ENCODE measurements at regions not wholly inside any gene's neighbourhood (a gene's known extent, or its start where the extent isn't known, plus 50 kb on each side); places are given as distances from the start of the nearest gene placed in this dataset.
A peak's percentile ranks its signal among the peaks of the same experiment; 100 is the strongest.

DNA sequence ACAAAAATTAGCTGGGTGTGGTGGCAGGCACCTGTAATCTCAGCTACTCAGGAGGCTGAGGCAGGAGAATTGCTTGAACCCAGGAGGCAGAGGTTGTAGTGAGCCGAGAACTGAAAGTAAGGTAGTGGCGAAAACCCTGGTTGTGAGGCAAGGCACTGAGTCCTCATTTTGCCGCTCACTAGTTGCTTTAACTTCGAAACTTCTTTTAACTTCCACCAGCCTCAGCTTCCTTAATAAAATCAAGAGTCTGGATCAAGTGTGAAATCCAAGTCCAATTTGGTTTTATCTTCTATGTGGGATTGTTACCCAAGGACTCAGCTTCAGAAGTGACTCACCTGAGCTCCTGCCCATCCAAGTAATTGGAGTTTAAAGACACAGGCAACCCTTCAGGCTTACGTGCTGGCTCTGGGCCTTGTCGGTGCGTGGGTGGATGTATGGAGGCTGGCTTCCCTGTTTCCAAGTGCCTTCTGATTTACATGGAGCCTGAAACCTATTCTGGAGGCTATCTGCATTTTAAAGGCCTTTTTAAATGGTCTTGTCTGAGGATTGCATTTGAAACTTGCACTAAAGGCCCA is 374.2 kb upstream of the ID2 start:
- Histone ChIP-seq H3K14ac (ENCODE audit: low read length) (no peak overlapping the region), H2AK5ac (ENCODE audit: low read depth, low read length) (no peak overlapping the region), H3K18ac (ENCODE audit: low read length) (no peak overlapping the region), H3K23ac (ENCODE audit: low read depth, low read length, poor library complexity) (no peak overlapping the region), H2BK5ac (ENCODE audit: low read length) (no peak overlapping the region), H2BK12ac (ENCODE audit: low read length) (no peak overlapping the region), H3K4me1 (ENCODE audit: control insufficient read depth in 2 of 2, insufficient read depth in 1 of 2, low read depth in 1 of 2, low read length in 2 of 2) (peaks cover 11 to 12% of the 10 kb centered on the region in 2 donors), H3K27me3 (ENCODE audit: control insufficient read depth in 3 of 3, insufficient read depth in 3 of 3, low read depth in 1 of 3, low read length in 3 of 3) (no peaks in the 10 kb centered on the region), H2BK15ac (ENCODE audit: low read length) (no peak overlapping the region), H3K9ac (ENCODE audit: low read depth, low read length, poor library complexity) (no peak overlapping the region), H3K79me1 (ENCODE audit: low read depth, low read length) (no peaks in the 10 kb centered on the region), H4K91ac (ENCODE audit: low read depth, low read length, poor library complexity) (no peak overlapping the region), H2AFZ (ENCODE audit: low read length) (no peak overlapping the region), H2BK120ac (ENCODE audit: low read depth, low read length) (no peak overlapping the region), H3K36me3 (replicated peaks in 1 of 2; ENCODE audit: control insufficient read depth in 2 of 2, insufficient read depth in 2 of 2, low read length in 2 of 2) (no peaks in the 10 kb centered on the region), H4K8ac (ENCODE audit: low read depth, low read length) (no peak overlapping the region), H3K4me2 (ENCODE audit: insufficient read depth, low read length, poor library complexity, severe bottlenecking) (no peak overlapping the region), H3K9me3 (replicated peaks in 1 of 2; ENCODE audit: control insufficient read depth in 2 of 2, insufficient read depth in 1 of 2, low read depth in 1 of 2, low read length in 2 of 2) (peaks cover 0 to 3% of the 10 kb centered on the region in 2 donors), H3K4ac (ENCODE audit: low read length) (no peak overlapping the region), H3K27ac (replicated peaks; ENCODE audit: low read length) (no peak overlapping the region), H3K4me3 (ENCODE audit: low read length in 2 of 2) (no peak overlapping the region)
- WGBS, 2 donors (ENCODE audit: extremely low coverage in 2 of 2, insufficient read length in 2 of 2, insufficient replicate concordance in 1 of 2): no CpG with 5 or more reads among the region's 7 CpGs
- DNase-seq (ENCODE audit: low spot score): no peak

DNA sequence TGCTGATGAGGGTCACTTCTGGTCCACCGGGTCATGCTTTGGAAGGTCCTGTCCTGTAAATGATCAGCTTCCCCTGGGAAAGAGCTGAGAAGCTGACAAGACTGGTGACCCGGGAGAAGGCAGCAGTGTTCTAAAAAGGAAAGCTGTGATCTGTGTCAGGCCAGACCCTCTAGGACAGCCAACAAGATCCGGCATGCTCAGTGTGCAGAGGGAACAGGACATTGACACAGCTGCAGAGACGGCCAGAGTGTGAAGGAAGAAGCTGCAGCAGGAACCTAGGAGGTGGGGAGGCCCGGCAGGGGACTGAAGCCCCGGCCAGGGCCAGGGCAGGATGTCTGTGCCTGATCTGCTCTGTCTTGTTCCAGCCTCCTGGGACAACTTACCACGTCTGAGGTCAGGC is 372.7 kb upstream of the ID2 start:
- Histone ChIP-seq H2BK120ac (ENCODE audit: low read depth, low read length) (no peak overlapping the region), H3K14ac (ENCODE audit: low read length) (peak overlapping the region; percentile 4), H2AFZ (ENCODE audit: low read length) (peak overlapping the region; percentile 69), H4K91ac (ENCODE audit: low read depth, low read length, poor library complexity) (peak overlapping the region; percentile 56), H2BK15ac (ENCODE audit: low read length) (peak overlapping the region; percentile 25), H3K4me3 (ENCODE audit: low read length in 2 of 2) (no peak overlapping the region), H3K18ac (ENCODE audit: low read length) (peak overlapping the region; percentile 36), H2BK12ac (ENCODE audit: low read length) (no peak overlapping the region), H3K23ac (ENCODE audit: low read depth, low read length, poor library complexity) (no peak overlapping the region), H3K36me3 (replicated peaks in 1 of 2; ENCODE audit: control insufficient read depth in 2 of 2, insufficient read depth in 2 of 2, low read length in 2 of 2) (no peaks in the 10 kb centered on the region), H3K27me3 (ENCODE audit: control insufficient read depth in 3 of 3, insufficient read depth in 3 of 3, low read depth in 1 of 3, low read length in 3 of 3) (no peaks in the 10 kb centered on the region), H4K8ac (ENCODE audit: low read depth, low read length) (no peak overlapping the region), H3K4me1 (ENCODE audit: control insufficient read depth in 2 of 2, insufficient read depth in 1 of 2, low read depth in 1 of 2, low read length in 2 of 2) (peaks cover 17% of the 10 kb centered on the region in 2 donors), H2AK5ac (ENCODE audit: low read depth, low read length) (peak overlapping the region; percentile 16), H3K9me3 (replicated peaks in 1 of 2; ENCODE audit: control insufficient read depth in 2 of 2, insufficient read depth in 1 of 2, low read depth in 1 of 2, low read length in 2 of 2) (peaks cover 0 to 3% of the 10 kb centered on the region in 2 donors), H3K27ac (replicated peaks; ENCODE audit: low read length) (no peak overlapping the region), H3K4me2 (ENCODE audit: insufficient read depth, low read length, poor library complexity, severe bottlenecking) (no peak overlapping the region), H2BK5ac (ENCODE audit: low read length) (no peak overlapping the region), H3K4ac (ENCODE audit: low read length) (no peak overlapping the region), H3K9ac (ENCODE audit: low read depth, low read length, poor library complexity) (no peak overlapping the region), H3K79me1 (ENCODE audit: low read depth, low read length) (no peaks in the 10 kb centered on the region)
- no CpG with 5 or more reads among the region's 7 CpGs for WGBS, 2 donors (ENCODE audit: extremely low coverage in 2 of 2, insufficient read length in 2 of 2, insufficient replicate concordance in 1 of 2)
- DNase-seq (ENCODE audit: low spot score): no peak

DNA sequence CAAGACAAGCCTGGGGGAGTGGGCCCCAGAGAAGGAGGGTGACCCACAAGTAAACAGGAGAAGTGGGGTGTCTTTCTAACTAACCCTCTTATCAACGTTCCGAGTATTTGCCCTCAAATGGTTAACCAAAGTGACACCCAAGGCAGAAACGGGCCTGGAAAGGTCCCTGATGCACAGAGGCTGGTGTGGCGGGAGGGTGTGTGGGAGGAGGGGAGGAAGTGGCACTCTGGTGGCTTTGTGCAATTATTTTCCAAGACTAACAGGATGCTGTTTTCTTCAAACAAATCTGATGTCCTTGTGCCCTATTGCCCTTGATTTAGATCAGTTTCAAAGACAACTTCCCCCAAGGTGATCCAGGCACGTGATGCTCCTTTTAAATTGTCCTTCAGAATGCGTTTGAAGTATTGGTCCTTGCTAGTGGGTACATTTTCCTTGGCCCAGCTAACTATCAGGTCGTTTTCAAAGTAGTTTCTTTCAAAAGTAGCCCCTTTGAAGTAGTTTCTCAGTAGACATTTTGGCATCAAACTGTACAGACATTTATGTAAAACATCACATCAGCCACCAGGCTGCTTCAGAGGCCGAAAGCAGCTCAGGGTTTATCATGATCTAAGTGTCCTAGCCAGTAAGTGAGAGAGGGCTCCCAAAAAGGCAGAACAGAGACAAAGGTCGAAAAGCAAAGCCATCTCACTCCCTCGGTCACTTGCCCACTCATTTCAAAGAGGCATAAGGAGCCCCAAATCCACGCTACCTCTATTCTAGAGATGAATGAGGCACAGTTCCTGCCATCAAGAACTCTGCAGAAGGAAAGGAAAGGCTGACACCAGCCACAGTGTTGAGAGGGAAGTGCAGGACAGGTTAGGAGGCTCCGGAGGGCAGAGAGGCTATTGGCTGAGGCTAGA is 371.1 kb upstream of the ID2 start:
- H3K18ac ChIP-seq (ENCODE audit: low read length): no peak overlapping the region
- H3K27me3 ChIP-seq (ENCODE audit: control insufficient read depth in 3 of 3, insufficient read depth in 3 of 3, low read depth in 1 of 3, low read length in 3 of 3): no peaks in the 10 kb centered on the region
- H3K27ac ChIP-seq (replicated peaks; ENCODE audit: low read length): no peak overlapping the region
- no CpG with 5 or more reads among the region's 12 CpGs for WGBS, 2 donors (ENCODE audit: extremely low coverage in 2 of 2, insufficient read length in 2 of 2, insufficient replicate concordance in 1 of 2)
- no peak overlapping the region for H3K4me3 ChIP-seq (ENCODE audit: low read length in 2 of 2)
- no peaks in the 10 kb centered on the region for H3K36me3 ChIP-seq (replicated peaks in 1 of 2; ENCODE audit: control insufficient read depth in 2 of 2, insufficient read depth in 2 of 2, low read length in 2 of 2)
- peaks cover 0 to 3% of the 10 kb centered on the region in 2 donors for H3K9me3 ChIP-seq (replicated peaks in 1 of 2; ENCODE audit: control insufficient read depth in 2 of 2, insufficient read depth in 1 of 2, low read depth in 1 of 2, low read length in 2 of 2)
- no peak overlapping the region for H3K9ac ChIP-seq (ENCODE audit: low read depth, low read length, poor library complexity)
- H2AK5ac ChIP-seq (ENCODE audit: low read depth, low read length): no peak overlapping the region
- no peak overlapping the region for H3K4ac ChIP-seq (ENCODE audit: low read length)
- no peak overlapping the region for H3K23ac ChIP-seq (ENCODE audit: low read depth, low read length, poor library complexity)
- no peak overlapping the region for H2BK5ac ChIP-seq (ENCODE audit: low read length)
- H2BK120ac ChIP-seq (ENCODE audit: low read depth, low read length): peak overlapping the region; percentile 19
- no peak overlapping the region for H2BK15ac ChIP-seq (ENCODE audit: low read length)
- H3K14ac ChIP-seq (ENCODE audit: low read length): no peak overlapping the region
- peaks cover 9 to 17% of the 10 kb centered on the region in 2 donors for H3K4me1 ChIP-seq (ENCODE audit: control insufficient read depth in 2 of 2, insufficient read depth in 1 of 2, low read depth in 1 of 2, low read length in 2 of 2)
- H4K91ac ChIP-seq (ENCODE audit: low read depth, low read length, poor library complexity): no peak overlapping the region
- H2AFZ ChIP-seq (ENCODE audit: low read length): no peak overlapping the region
- no peak overlapping the region for H4K8ac ChIP-seq (ENCODE audit: low read depth, low read length)
- DNase-seq (ENCODE audit: low spot score): no peak
- no peaks in the 10 kb centered on the region for H3K79me1 ChIP-seq (ENCODE audit: low read depth, low read length)
- no peak overlapping the region for H2BK12ac ChIP-seq (ENCODE audit: low read length)
- H3K4me2 ChIP-seq (ENCODE audit: insufficient read depth, low read length, poor library complexity, severe bottlenecking): no peak overlapping the region

DNA sequence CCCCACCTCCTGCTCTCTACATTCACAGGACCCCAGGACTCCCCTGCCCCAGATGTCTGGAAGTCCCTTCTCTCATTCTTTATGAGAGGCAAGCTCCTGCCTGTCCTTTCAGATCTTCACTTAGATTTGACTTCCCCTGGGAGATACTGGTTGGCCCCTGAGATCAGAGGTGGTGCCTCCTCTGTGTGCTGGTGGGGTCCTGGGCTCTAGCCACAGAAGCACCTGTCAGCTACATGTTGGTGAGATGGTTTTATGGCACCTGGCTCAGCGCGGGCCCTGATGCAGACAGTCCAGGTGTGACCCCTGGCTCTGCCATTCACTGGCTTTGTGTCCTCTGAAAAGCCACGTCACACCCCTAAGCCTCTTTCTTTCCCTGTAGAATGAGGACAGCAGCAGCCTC is 369.6 kb upstream of the ID2 start:
- Histone ChIP-seq H2BK15ac (ENCODE audit: low read length) (no peak overlapping the region), H3K23ac (ENCODE audit: low read depth, low read length, poor library complexity) (no peak overlapping the region), H3K79me1 (ENCODE audit: low read depth, low read length) (no peaks in the 10 kb centered on the region), H3K18ac (ENCODE audit: low read length) (peak overlapping the region; percentile 30), H3K4me3 (ENCODE audit: low read length in 2 of 2) (no peak overlapping the region), H3K4me1 (ENCODE audit: control insufficient read depth in 2 of 2, insufficient read depth in 1 of 2, low read depth in 1 of 2, low read length in 2 of 2) (peaks cover 9 to 19% of the 10 kb centered on the region in 2 donors), H3K27ac (replicated peaks; ENCODE audit: low read length) (no peak overlapping the region), H2BK12ac (ENCODE audit: low read length) (no peak overlapping the region), H3K14ac (ENCODE audit: low read length) (no peak overlapping the region), H3K9me3 (replicated peaks in 1 of 2; ENCODE audit: control insufficient read depth in 2 of 2, insufficient read depth in 1 of 2, low read depth in 1 of 2, low read length in 2 of 2) (peaks cover 0 to 3% of the 10 kb centered on the region in 2 donors), H3K9ac (ENCODE audit: low read depth, low read length, poor library complexity) (no peak overlapping the region), H2BK5ac (ENCODE audit: low read length) (no peak overlapping the region), H2BK120ac (ENCODE audit: low read depth, low read length) (no peak overlapping the region), H3K4ac (ENCODE audit: low read length) (no peak overlapping the region), H3K36me3 (replicated peaks in 1 of 2; ENCODE audit: control insufficient read depth in 2 of 2, insufficient read depth in 2 of 2, low read length in 2 of 2) (no peaks in the 10 kb centered on the region), H2AFZ (ENCODE audit: low read length) (no peak overlapping the region), H2AK5ac (ENCODE audit: low read depth, low read length) (no peak overlapping the region), H4K91ac (ENCODE audit: low read depth, low read length, poor library complexity) (no peak overlapping the region), H3K4me2 (ENCODE audit: insufficient read depth, low read length, poor library complexity, severe bottlenecking) (no peak overlapping the region), H4K8ac (ENCODE audit: low read depth, low read length) (no peak overlapping the region), H3K27me3 (ENCODE audit: control insufficient read depth in 3 of 3, insufficient read depth in 3 of 3, low read depth in 1 of 3, low read length in 3 of 3) (no peaks in the 10 kb centered on the region)
- DNase-seq (ENCODE audit: low spot score): no peak
- no CpG with 5 or more reads among the region's 3 CpGs for WGBS, 2 donors (ENCODE audit: extremely low coverage in 2 of 2, insufficient read length in 2 of 2, insufficient replicate concordance in 1 of 2)

All from neuronal stem cell (in vitro differentiated cells).